ENCODE measurements at regions not wholly inside any gene's neighbourhood (a gene's known extent, or its start where the extent isn't known, plus 50 kb on each side); places are given as distances from the start of the nearest gene placed in this dataset.

- H3K4me3 ChIP-seq: no peak overlapping the region
- H3K9me3 ChIP-seq: no peaks in the 10 kb centered on the region
- peaks cover 22% of the 10 kb centered on the region for H3K27me3 ChIP-seq
- TF ChIP-seq CTCF (IDR thresholded peaks at IDR 0.05) (no peak), POLR2A (IDR thresholded peaks at IDR 0.05) (no peak), POLR2AphosphoS5 (IDR thresholded peaks at IDR 0.05) (no peak), EP300 (IDR thresholded peaks at IDR 0.05; ENCODE audit: low read depth) (no peak)
- H3K27ac ChIP-seq: no peak overlapping the region
- no peaks in the 10 kb centered on the region for H3K4me1 ChIP-seq
- WGBS, 2 donors (ENCODE audit: low coverage in 1 of 2): 90 to 96% methylated on average over 2 of the region's 2 CpGs
- in situ Hi-C loops (cut with MboI; ENCODE audit: low pct_ligation_motif_present in 1 of 4, low pct_unique_long_range_greater_than_20kb in 1 of 4, low sequenced_read_pairs in 3 of 4): no loop called here
- DNase-seq: no peak
- H3K36me3 ChIP-seq: no peaks in the 10 kb centered on the region
- intact Hi-C loops (cut with DNase I; ENCODE audit: low total_unique reads): no loop called here
These were observed 121.7 kb upstream of the CRHR1 start for GRCh38 chr17:45662432-45662831.

GRCh38 chr17:45663772-45664171 is 120.3 kb upstream of the CRHR1 start:
- intact Hi-C loops (cut with DNase I; ENCODE audit: low total_unique reads): no loop called here
- WGBS, 2 donors (ENCODE audit: low coverage in 1 of 2): 38 to 47% methylated on average over 1 of the region's 1 CpG
- H3K9me3 ChIP-seq: no peaks in the 10 kb centered on the region

GRCh38 chr17:45664921-45665320 is 119.2 kb upstream of the CRHR1 start:
- in situ Hi-C loops (cut with MboI; ENCODE audit: low pct_ligation_motif_present in 1 of 4, low pct_unique_long_range_greater_than_20kb in 1 of 4, low sequenced_read_pairs in 3 of 4): no loop called here
- H3K9me3 ChIP-seq: no peaks in the 10 kb centered on the region
- no peak overlapping the region for H3K27ac ChIP-seq
- H3K4me3 ChIP-seq: no peak overlapping the region
- no peaks in the 10 kb centered on the region for H3K4me1 ChIP-seq
- no peaks in the 10 kb centered on the region for H3K36me3 ChIP-seq
- no peak for DNase-seq
- peaks cover 18% of the 10 kb centered on the region for H3K27me3 ChIP-seq
- intact Hi-C loops (cut with DNase I; ENCODE audit: low total_unique reads): no loop called here
- 48% methylated on average over 6 of the region's 6 CpGs; no CpG with 5 or more reads in 1 of the 2 donors for WGBS, 2 donors (ENCODE audit: low coverage in 1 of 2)
- no peak for TF ChIP-seq POLR2A (IDR thresholded peaks at IDR 0.05)
- no peak for TF ChIP-seq POLR2AphosphoS5 (IDR thresholded peaks at IDR 0.05)
- TF ChIP-seq CTCF (IDR thresholded peaks at IDR 0.05): no peak
- TF ChIP-seq EP300 (IDR thresholded peaks at IDR 0.05; ENCODE audit: low read depth): no peak

More at GRCh38 chr17:45663772-45664171, 120.3 kb upstream of the CRHR1 start:
- in situ Hi-C loops (cut with MboI; ENCODE audit: low pct_ligation_motif_present in 1 of 4, low pct_unique_long_range_greater_than_20kb in 1 of 4, low sequenced_read_pairs in 3 of 4): no loop called here
- Histone ChIP-seq H3K36me3 (no peaks in the 10 kb centered on the region), H3K4me1 (no peaks in the 10 kb centered on the region), H3K4me3 (no peak overlapping the region), H3K27ac (no peak overlapping the region), H3K27me3 (peaks cover 22% of the 10 kb centered on the region)
- TF ChIP-seq POLR2A (IDR thresholded peaks at IDR 0.05) (no peak), POLR2AphosphoS5 (IDR thresholded peaks at IDR 0.05) (no peak), CTCF (IDR thresholded peaks at IDR 0.05) (no peak), EP300 (IDR thresholded peaks at IDR 0.05; ENCODE audit: low read depth) (no peak)
- no peak for DNase-seq

- intact Hi-C loops (cut with DNase I; ENCODE audit: low total_unique reads): no loop called here
- in situ Hi-C loops (cut with MboI; ENCODE audit: low pct_ligation_motif_present in 1 of 4, low pct_unique_long_range_greater_than_20kb in 1 of 4, low sequenced_read_pairs in 3 of 4): no loop called here
- Histone ChIP-seq H3K36me3 (no peaks in the 10 kb centered on the region), H3K4me3 (no peak overlapping the region), H3K27me3 (peaks cover 16% of the 10 kb centered on the region), H3K4me1 (no peaks in the 10 kb centered on the region), H3K27ac (no peak overlapping the region), H3K9me3 (no peaks in the 10 kb centered on the region)
- WGBS, 2 donors (ENCODE audit: low coverage in 1 of 2): 68% methylated on average over 3 of the region's 3 CpGs; no CpG with 5 or more reads in 1 of the 2 donors
- DNase-seq: no peak
- TF ChIP-seq CTCF (IDR thresholded peaks at IDR 0.05) (no peak), POLR2AphosphoS5 (IDR thresholded peaks at IDR 0.05) (no peak), POLR2A (IDR thresholded peaks at IDR 0.05) (no peak), EP300 (IDR thresholded peaks at IDR 0.05; ENCODE audit: low read depth) (no peak)
These were observed 118.0 kb upstream of the CRHR1 start for GRCh38 chr17:45666046-45666600.

All from transverse colon (tissue), 4 donors.